ENCODE measurements at regions not wholly inside any gene's neighbourhood (a gene's known extent, or its start where the extent isn't known, plus 50 kb on each side); places are given as distances from the start of the nearest gene placed in this dataset.

DNA sequence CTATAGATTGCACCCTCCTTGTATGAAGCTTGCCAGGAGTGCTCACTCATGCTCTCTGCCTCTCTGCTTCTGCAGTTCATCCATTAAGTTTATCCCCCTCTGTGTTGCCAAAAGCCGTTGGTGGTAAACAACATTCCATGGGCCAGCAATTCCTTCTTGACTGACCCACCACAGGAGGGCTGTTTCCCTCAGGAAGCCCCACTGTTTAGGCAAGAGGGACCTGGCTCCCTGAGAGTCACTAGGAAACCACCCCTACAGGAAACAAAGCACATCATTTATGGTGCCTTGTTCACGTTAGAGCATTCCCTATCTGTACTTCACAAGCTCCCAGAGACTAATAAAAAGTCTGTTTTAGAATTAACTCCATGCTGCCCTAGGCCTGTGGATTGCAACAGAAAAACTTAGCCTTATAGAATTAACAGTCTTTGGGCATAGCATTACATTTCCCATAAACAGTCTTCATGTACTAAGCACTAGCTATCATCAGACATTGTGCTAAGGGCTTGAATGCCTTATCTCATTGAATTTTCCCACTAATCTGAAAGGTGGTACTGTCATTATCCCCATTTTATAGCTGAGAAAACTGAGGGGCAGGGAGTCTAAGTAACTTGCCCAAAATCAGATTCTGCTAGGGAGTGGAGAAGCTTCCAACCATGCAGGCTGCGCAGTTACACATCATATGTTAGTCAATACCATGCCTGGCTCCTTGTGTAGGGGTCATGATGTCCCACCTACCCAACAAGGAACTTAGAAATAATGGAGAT, 149.9 kb downstream of the SHQ1 start:
- DNase-seq (ENCODE audit: low spot score) = no peak

DNA sequence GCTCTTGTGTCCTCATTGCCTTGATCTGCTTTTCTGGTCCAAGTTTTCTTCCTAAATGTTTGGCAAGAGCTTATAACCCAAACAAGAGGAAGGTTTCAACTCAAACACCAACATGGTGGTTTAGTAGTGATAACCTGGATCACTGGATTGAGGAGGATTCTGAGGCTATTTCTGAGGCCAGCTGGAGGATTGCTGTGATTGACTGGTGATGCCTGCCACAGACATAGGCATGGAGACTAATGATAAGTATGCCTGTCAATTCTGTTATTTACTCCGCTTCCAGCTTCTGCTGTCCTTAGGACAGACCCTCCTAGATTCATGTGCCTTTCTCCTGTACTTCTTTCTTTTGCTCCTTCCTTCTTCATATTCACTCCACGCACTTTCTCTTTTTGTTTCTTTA, 150.5 kb downstream of the SHQ1 start:
- no peak for DNase-seq (ENCODE audit: low spot score)

DNA sequence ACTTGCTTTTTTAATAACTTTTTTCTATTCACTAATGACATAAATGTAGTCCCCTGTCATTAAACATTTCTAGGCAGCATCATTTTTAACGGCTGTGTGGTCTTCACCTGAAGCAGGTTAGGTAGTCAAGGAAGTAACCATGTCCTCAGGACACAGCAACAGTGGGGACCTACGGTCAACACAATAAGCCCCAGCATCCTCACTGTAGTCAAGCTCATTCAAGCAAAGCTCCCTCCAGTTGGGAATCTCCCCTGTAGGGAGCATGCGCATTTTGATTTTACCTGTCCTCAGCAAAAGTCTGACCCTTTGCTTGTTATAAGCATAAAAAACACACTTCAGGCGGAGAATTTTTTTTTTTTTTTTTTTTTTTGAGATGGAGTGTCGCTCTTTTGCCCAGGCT, 151.4 kb downstream of the SHQ1 start:
- DNase-seq (ENCODE audit: low spot score) = no peak

DNA sequence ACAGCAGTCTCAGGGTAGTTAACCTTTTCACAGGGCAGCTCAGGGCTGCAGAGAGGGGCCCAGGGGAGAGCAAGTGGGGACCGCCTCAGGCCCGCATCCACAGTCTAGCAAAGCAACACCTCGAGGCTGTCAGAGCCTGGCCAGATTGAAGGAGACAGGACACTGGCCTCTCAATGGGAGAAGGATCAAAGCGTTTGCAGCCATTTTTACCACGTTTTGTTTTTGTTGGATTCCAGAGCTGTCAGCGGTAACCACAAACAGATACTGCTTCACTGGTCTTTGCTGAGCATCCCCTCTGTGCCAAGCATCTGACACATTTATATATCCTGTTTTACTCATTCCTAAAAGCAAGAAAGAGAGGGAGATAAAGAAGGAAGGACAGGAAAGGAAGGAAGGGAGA, 153.8 kb downstream of the SHQ1 start:
- DNase-seq (ENCODE audit: low spot score) = no peak

DNA sequence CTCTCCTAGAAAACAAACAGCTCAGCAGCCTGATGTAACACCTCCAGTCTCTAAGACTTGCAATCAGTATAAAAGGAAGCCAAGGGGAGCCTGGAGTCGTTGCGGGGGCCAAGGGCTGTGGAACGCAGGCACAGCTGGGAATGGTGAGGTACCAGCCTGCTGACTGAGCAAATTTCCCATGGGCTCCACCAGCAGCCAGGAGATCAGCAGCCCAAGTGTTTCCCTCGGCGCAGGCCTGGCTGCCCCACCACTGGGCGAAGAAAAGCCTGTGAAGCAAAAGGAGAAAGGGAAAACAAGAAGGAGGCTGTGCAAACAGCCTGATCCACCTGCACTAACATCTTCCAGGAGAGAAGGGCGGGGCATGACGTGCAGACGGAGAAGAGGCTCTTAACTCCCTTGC, 155.3 kb downstream of the SHQ1 start:
- no peak for DNase-seq (ENCODE audit: low spot score)

DNA sequence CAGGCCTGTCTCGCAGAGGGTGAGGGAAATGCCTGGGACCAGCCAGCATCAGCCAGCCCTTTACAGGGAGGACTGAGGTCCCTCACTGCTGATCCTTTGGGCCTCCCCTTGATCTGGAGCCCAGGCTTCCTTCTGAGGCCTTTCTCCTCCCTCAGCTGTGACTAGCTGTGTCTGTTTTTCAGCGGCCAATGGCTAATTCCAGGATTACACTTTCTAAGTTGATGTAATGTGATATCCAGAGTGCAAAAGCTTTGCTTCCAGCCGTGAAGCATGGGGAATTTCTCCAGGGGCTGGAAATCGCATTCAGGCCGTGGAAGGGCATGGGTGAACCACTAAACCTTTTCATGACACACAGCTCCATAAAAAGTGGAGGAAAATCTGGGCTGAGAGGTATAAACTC, 157.6 kb downstream of the SHQ1 start:
- DNase-seq (ENCODE audit: low spot score) = no peak

DNA sequence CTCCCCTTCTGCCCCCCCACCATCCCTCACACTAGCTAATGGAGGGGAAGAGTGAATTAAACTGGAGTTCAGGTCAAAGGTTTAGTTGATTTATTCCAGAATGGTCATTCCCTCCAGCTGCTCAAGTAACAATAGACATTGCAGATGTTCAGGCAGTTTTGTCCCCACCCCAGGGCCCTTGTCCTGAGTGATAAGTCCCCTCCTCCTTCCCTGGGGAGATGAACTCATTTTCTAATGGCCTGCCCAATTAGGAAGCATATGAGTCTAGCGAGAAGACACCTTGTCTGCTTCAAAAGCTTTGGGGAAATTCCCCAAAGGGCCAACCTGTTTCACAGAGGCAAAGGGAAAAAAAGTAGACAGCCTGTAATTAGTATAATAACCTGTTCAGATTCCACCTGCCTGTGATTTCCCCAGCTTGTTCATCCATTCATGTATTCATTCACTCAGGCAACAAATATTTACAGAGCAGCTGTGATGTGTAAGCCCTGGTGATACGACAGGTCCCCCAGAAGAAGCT, 165.3 kb downstream of the SHQ1 start:
- no peak for DNase-seq (ENCODE audit: low spot score)

DNA sequence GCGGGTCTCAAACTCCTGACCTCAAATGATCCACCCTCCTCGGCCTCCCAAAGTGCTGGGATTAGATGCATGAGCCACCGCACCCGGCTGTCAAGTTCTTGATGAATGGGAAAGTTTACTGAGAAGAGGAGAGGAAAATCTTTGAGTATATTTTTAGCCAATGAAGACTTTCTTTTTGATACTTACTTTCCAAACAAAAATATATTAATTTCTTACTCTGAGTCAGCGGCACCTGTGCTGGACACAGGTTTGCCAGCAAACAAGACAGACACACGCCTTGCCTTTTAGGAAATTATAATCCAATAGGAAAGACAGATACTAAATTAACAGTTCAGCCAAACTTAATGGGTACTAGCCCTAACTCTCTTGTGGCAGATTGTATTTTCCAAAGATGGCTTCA, 166.6 kb downstream of the SHQ1 start:
- no peak for DNase-seq (ENCODE audit: low spot score)

DNA sequence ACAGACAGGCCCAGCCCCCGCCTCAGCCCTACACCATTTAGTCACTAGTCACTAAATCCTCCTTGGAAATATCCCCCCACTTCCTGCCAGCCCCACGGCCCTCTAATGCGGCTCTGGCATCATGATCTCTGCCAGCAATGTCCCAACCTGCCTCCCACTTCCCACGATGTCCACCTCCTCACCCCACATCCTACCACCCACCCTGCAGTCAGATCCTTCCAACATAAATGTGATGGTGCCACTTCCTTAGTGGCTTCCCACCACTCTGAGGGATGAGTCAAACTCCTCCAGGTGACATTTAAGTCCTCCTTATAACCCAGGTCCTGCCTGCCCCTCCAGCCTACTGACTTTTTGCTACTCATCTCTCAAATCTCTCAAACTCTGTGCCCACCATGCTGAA, 167.5 kb downstream of the SHQ1 start:
- no peak for DNase-seq (ENCODE audit: low spot score)

DNA sequence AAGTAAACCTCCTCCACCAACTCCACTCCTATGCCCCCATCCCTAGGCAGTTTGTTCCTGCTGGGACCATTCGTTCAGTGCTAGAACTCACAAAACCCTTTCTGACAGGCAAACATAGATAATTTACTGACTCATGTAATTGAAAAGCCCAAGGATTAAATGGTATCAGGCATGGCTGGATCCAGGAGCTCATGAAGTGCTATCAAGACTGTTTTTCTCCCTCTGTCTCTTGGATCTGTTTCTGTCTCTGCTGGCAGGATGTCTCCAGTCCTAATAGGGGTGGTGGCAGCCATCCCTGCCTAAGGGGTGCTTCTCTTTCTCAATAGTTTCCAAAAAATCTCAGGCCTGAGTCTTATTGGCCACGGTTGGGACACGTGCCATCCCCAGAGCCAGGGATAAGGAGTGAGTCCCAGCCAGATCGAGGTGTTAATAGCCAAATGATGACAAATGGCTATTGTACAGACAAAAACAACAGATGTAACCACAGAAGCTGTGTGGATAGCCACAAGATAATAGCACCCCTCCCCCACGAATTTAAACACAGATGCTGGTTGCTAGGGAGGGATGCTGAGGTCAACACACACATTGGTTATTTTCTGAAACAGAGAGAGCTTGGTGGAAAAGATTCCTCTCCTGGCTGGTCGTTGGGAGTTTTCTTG, 168.6 kb downstream of the SHQ1 start:
- no peak for DNase-seq (ENCODE audit: low spot score)

DNA sequence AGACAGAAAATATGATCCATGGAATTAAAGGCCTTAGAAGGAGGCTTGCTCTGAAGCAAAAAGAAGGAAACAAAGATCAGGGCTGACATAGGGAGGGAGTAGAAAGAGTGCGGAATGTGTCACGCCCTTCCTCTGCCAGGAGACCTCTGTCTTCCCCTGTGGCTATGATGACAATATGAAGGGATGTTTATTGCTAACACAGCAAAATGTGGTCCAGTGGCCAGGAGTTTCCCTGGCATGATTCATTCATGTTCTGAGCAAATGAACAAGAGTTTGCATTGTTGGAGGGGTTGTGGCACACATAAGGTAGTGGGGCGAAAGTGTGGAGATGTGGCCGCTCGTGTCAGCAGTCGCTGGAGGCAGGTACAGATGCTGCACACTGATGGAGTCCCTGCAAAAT, 169.4 kb downstream of the SHQ1 start:
- no peak for DNase-seq (ENCODE audit: low spot score)

DNA sequence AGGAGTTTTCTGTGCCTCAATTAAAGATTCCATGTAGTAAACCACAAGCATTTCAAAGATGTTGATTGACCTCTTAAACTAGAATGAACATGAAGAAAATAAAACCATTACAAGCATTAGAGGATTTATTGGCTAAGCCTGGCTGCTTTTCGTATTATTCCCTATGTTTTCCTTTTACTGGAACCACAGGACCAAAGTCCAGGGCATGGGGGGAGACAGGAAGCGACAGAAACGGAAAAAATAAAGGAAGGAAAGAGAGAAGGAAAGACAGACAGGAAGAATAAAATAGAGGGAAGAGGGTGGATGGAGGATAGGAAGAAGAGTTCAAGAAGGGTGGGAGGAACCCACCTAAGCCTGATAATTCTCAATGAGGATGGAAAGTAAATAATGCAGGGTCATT, 169.9 kb downstream of the SHQ1 start:
- DNase-seq (ENCODE audit: low spot score) = no peak

DNA sequence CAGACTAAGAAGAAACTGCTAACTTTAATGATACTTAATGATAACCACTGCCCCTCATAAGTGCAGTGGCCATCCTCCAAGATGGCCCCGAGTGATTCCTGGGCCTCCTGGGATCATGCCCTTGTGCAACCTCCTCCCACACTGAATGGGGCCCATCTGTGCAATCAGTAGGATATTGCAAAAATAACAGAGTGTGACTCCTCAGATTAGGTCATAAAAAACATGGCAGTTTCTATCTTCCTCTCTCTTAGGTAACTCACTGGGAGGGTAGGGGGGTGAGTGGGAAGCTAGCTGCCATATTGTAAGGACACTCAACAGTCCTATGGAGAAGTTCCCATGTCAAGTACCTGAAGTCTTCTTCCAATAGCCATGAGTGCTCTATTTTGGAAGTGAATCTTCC, 173.0 kb downstream of the SHQ1 start:
- DNase-seq (ENCODE audit: low spot score) = no peak

DNA sequence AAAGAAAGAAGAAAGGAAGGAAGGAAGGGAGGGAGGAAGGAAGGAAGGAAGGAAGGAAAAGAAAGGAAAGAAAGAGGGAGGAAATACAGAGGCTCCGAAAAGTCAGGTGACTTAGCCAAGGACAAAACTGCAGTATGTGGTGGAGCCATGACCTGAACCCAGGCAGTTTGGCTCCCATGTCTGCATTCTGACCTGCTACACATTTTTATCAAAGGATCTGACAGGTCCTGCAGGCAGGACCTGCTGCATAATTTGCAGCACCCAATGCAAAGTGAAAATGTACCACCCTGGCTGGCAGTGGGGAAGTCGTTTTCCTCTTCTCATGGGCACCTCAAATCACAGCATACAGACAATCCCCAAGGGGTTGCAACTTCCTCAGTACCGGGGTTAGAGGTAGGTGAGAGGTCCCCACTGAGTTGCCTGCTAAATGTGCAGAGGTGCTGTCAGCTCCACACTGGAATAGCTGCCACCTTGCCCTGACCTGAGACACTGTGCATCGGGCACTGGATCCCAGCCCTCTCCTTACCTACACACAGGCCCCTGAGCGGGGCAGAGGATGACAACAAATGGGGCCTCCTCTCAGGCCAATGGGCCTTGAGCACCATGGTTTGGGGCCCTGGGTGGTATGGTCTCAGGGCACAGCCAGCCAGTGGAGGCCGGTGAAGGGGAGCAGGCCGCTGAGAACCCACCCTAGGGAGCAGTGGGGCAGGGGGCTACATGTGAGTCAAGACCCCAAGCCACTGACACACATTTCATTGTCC, 175.1 kb downstream of the SHQ1 start:
- no peak for DNase-seq (ENCODE audit: low spot score)

DNA sequence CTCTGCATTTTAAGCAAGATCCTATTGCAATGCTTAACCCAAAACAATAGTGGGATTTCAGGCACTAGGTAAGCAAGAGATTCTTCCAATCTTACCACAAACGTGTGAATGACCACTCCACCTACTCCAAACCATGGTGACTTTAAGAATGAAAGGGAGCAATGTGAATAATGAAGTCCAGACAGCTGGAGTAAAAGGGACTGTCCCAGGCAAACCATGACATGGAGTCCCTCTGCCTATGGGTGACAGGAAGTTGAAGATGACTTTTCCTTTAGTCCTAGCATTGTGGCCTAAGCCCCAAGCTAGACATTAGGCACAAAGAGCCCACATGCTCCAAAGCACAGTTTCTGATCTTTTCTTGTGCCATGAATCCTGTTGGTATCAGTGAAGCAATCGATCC, 179.0 kb downstream of the SHQ1 start:
- no peak for DNase-seq (ENCODE audit: low spot score)

DNA sequence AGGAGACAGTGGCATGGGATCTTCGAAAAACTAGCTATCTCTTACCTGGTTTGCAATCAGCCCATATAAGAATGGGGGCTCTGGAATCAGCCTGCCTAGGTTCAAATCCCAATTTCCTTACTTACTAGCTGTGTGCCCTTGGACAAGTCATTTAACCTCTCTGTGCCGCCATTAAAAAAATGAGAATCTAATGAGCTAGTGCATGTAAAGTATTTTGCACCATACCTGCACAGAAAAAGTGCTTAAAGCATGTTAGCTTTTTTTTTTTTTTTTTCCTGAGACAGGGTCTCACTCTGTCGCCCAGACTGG, 181.8 kb downstream of the SHQ1 start:
- DNase-seq (ENCODE audit: low spot score) = no peak

DNA sequence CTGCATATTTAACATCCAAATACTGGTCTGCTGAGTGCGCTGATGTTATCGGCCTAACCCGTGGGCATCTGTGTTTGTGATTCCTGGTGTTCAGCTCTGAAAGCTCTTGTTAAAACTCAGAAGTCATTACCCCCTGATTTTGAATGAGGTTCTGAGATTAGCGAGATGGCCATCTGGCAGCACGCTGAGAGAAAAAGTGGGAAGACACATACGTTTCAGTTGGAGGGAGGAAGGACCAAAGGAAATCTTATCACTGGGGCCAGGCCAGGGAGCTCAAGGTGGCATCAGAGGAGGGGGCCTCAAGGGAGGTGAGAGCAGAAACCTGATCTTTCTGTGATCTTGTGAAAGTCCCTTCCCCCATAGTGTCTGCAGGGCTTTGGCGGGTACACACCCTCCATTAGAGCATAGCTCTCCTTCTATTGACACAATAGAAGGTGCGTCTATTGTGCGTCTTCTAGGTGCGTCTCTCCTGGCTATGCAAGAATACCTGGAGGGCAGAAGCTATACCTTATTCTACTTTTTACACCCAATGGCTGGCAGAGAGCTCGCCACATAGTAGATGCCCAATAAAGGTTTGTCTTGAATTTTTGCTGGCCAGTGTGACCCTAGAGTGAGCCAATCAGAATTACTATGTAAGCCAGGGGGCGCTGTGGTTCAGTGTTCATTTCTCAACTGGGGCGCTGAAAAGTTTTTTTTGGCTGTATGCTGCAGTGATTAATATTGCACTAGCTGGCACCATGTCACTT, 182.4 kb downstream of the SHQ1 start:
- DNase-seq (ENCODE audit: low spot score) = peak; percentile 23

DNA sequence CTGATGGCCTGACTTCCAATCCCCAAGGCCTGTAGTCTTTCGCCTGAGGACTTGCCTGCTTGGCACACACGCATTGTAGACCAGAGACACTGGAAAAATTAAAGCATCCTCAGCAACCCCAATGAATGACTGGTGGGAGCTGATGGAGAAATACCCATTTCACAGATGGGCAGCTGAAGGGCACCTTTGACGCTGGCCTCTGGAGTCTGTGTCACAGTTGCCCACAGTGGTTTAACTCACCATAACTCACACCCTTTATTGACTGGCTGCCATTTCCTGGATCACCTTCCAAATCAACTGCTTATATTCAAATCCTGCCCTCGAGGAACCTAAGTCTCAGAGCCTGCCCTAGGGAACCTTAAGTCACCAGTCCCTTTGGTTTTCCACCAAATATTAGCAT, 183.1 kb downstream of the SHQ1 start:
- DNase-seq (ENCODE audit: low spot score) = no peak

DNA sequence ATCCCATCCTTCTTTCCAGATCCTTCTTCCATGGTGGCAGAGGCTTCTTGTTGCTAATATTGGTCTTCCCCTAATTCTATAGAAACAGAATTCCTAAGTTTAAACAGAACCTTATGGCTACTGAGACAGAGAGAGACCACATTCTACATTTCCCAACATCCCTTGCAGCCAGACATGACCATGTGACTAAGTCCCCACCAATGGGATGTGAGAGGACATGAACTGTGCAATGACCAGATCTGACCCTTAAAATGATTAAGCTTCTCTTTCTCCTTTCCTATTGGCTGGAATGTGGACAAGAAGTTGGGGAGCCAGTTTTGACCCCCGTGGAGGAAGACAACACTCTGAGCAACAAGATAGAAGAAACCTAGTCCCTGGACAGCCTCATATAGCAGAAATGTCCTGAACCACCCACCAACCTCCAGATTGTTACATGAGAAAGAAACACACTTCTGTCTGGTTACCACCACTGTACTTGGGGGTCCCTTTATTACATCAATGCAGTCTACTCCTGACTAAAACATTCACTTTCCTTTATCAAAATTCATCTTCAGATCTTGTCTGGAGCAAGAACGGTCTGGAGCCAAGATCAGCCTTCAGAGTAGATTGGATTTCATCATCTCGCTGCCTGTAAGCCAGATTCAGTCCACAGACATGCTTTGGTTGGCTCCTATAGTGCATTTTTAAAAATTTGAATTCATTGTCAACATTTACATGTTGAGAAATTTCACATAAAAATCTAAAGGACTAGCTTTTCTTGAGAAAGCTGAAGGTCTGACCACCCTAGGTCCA, 183.9 kb downstream of the SHQ1 start:
- DNase-seq (ENCODE audit: low spot score) = no peak

DNA sequence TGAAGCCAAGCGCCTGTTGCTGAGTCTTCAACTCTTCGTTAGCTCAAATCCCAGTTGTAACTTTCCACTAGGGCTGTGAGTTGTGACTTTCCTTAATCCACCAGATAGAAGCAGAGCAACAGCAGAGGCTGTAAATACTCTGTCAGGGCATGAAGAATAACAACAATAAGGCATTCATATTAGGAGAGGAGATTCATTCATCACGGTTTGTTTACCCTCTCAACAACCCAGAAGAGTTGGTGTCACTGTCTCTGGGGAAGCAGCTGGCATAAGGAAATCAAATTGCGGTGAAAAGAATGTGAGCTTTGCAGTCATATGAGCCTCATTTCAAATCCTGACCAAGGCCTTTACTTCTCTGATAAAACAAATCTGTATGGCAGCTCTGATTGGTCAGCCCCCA, 184.8 kb downstream of the SHQ1 start:
- no peak for DNase-seq (ENCODE audit: low spot score)

DNA sequence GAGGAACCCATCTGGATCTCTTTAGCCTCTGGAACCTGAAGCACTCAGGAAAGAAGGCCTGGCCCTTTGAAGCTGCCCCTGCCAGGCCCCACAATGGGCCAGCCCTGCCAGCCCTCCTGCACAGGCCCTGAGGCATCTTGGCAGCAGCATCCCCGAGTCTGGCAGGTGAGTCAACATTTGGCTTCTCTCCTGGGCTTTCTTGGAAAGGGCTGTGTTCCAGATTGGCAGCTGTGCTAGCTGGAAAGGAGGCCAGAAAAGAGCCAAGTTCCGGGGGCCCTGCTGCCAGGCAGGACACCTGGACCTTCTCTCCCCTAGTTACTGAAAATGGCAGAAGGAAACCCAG, 187.2 kb downstream of the SHQ1 start:
- no peak for DNase-seq (ENCODE audit: low spot score)
